ENCODE measurements at regions not wholly inside any gene's neighbourhood (a gene's known extent, or its start where the extent isn't known, plus 50 kb on each side); places are given as distances from the start of the nearest gene placed in this dataset.
A peak's percentile ranks its signal among the peaks of the same experiment; 100 is the strongest.

- no peak for DNase-seq
Measured at GRCh38 chr6:123747515-123747914, 56.1 kb upstream of the NKAIN2 start.

DNA sequence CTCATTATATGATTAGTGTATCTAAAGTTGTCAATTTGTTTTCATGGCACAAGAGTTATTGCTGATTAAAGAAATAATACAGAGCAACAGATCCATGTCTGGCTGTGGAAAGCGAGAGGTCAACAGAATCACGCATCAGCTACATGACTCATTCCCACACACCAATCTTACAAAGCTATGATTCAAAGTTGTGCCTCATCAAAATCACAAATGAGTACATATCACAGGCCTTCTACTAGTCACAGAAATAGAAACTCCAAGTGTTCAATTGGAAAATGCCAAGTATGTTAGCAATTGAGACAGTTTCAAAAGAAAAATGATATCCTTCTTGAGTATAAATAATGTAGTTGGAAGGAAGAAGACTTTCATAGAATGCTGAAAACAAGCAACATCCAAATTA lies 57.8 kb upstream of the NKAIN2 start:
- no peak for DNase-seq

DNA sequence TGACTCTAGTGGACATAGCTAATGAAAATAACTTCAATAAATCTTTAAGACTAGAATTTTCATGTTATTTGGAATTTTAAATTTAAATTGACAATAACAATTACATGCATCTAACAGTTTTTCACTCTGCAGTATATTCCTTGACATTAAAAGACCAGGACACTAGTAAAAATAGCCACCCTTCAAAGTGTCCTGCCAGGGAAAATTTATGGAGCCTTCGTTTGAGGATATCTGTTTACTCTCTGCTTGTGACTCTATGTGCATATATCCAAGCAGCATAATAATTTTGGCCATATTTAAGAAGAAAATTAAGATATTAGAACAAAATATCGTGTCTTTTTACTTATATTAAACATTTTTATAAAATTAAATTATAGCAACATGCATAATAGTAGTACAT lies 58.8 kb upstream of the NKAIN2 start:
- no peak for DNase-seq

DNA sequence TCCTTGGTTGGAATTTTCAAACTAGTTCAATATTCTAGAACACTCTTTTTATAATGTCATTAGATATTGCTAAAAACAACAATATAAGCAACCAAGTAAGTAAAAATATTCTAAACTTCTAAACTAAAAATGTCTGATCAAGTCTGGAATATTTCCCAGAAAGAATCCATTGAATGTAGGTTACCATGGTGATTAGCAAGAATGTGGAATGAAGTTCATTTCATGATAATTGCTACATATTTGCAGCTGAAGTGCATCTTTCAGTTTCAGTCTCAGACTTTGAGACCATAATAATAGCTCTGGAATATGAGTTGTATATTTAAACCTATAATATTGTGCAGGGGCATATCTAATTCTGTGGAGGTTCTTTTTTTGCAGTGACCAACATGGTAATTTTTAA lies 61.0 kb upstream of the NKAIN2 start:
- no peak for DNase-seq

- DNase-seq: no peak
Measured at GRCh38 chr6:123733180-123733579, 70.5 kb upstream of the NKAIN2 start.

GRCh38 chr6:123716506-123716905 lies 79.8 kb upstream of the TRDN start:
- no peak for DNase-seq

GRCh38 chr6:123715006-123715863 lies 78.5 kb upstream of the TRDN start:
- peak; percentile 19 to 62 for DNase-seq

GRCh38 chr6:123712831-123713230 lies 76.1 kb upstream of the TRDN start:
- DNase-seq: no peak

GRCh38 chr6:123702943-123703342 lies 66.2 kb upstream of the TRDN start:
- no peak for DNase-seq

GRCh38 chr6:123687864-123688263 lies 51.1 kb upstream of the TRDN start:
- DNase-seq: no peak

Measured in NCI-H526 (cell line).